ENCODE measurements at regions not wholly inside any gene's neighbourhood (a gene's known extent, or its start where the extent isn't known, plus 50 kb on each side); places are given as distances from the start of the nearest gene placed in this dataset.

- DNase-seq = no peak
Observed at GRCh38 chr10:1968257-1969033, 231.1 kb upstream of the ADARB2 start.

- DNase-seq = no peak
Observed at GRCh38 chr10:1966712-1967376, 229.5 kb upstream of the ADARB2 start.

GRCh38 chr10:1964476-1964875 lies 227.2 kb upstream of the ADARB2 start:
- DNase-seq = no peak

GRCh38 chr10:1963341-1963740 lies 226.0 kb upstream of the ADARB2 start:
- no peak for DNase-seq

- no peak for DNase-seq
Observed at GRCh38 chr10:1961989-1962388, 224.7 kb upstream of the ADARB2 start.

GRCh38 chr10:1960982-1961381 lies 223.7 kb upstream of the ADARB2 start:
- no peak for DNase-seq

- no peak for DNase-seq
Observed at GRCh38 chr10:1957057-1957456, 219.7 kb upstream of the ADARB2 start.

GRCh38 chr10:1954300-1954699 lies 217.0 kb upstream of the ADARB2 start:
- DNase-seq = no peak

GRCh38 chr10:1952126-1953095 lies 215.1 kb upstream of the ADARB2 start:
- no peak for DNase-seq

GRCh38 chr10:1950803-1951495 lies 213.6 kb upstream of the ADARB2 start:
- no peak for DNase-seq

GRCh38 chr10:1947464-1948003 lies 210.2 kb upstream of the ADARB2 start:
- DNase-seq = no peak

- DNase-seq = no peak
Observed at GRCh38 chr10:1944487-1944886, 207.2 kb upstream of the ADARB2 start.

- no peak for DNase-seq
Observed at GRCh38 chr10:1942478-1942877, 205.2 kb upstream of the ADARB2 start.

- peak; percentile 68 for DNase-seq
Observed at GRCh38 chr10:1939016-1939415, 201.7 kb upstream of the ADARB2 start.

- DNase-seq = peak; percentile 69
Observed at GRCh38 chr10:1938317-1938716, 201.0 kb upstream of the ADARB2 start.

- no peak for DNase-seq
Observed at GRCh38 chr10:1935912-1936311, 198.6 kb upstream of the ADARB2 start.

- no peak for DNase-seq
Observed at GRCh38 chr10:1933215-1933614, 195.9 kb upstream of the ADARB2 start.

GRCh38 chr10:1932692-1933094 lies 195.4 kb upstream of the ADARB2 start:
- DNase-seq = no peak

GRCh38 chr10:1928606-1929005 lies 191.3 kb upstream of the ADARB2 start:
- no peak for DNase-seq

- no peak for DNase-seq
Observed at GRCh38 chr10:1923998-1924397, 186.7 kb upstream of the ADARB2 start.

- peak; percentile 18 for DNase-seq
Observed at GRCh38 chr10:1923586-1923985, 186.3 kb upstream of the ADARB2 start.

GRCh38 chr10:1920941-1921340 lies 183.6 kb upstream of the ADARB2 start:
- DNase-seq = no peak

Data from activated CD4-positive, alpha-beta T cell treated with anti-CD3 and anti-CD28 coated beads, Interleukin-2, amount 50 U/mL, for 1 hour (primary cell).